ENCODE measurements at regions not wholly inside any gene's neighbourhood (a gene's known extent, or its start where the extent isn't known, plus 50 kb on each side); places are given as distances from the start of the nearest gene placed in this dataset.

GRCh38 chr6:14583826-14584225 is 466.3 kb downstream of the CD83 start (continued):
- TF ChIP-seq, protein P1, sequence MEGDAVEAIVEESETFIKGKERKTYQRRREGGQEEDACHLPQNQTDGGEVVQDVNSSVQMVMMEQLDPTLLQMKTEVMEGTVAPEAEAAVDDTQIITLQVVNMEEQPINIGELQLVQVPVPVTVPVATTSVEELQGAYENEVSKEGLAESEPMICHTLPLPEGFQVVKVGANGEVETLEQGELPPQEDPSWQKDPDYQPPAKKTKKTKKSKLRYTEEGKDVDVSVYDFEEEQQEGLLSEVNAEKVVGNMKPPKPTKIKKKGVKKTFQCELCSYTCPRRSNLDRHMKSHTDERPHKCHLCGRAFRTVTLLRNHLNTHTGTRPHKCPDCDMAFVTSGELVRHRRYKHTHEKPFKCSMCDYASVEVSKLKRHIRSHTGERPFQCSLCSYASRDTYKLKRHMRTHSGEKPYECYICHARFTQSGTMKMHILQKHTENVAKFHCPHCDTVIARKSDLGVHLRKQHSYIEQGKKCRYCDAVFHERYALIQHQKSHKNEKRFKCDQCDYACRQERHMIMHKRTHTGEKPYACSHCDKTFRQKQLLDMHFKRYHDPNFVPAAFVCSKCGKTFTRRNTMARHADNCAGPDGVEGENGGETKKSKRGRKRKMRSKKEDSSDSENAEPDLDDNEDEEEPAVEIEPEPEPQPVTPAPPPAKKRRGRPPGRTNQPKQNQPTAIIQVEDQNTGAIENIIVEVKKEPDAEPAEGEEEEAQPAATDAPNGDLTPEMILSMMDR (IDR thresholded peaks at IDR 0.05 in 2 of 3, conservative IDR thresholded peaks at IDR 0.05 in 1 of 3; ENCODE audit: control insufficient read depth in 2 of 3, extremely low read depth in 1 of 3, insufficient read depth in 1 of 3, low read depth in 3 of 3, low read length in 3 of 3) = no peak
- TF ChIP-seq YY1 (IDR thresholded peaks at IDR 0.05; ENCODE audit: low read depth, low read length) (no peak), PAX8 (IDR thresholded peaks at IDR 0.05) (no peak), JUND (IDR thresholded peaks at IDR 0.05; ENCODE audit: low read depth, low read length) (no peak), TCF3 (IDR thresholded peaks at IDR 0.05; ENCODE audit: borderline replicate concordance, insufficient read depth, low read depth, low read length) (no peak), FOXK2 (IDR thresholded peaks at IDR 0.05) (no peak), ZNF24 (IDR thresholded peaks at IDR 0.05) (no peak), EP300 (IDR thresholded peaks at IDR 0.05; ENCODE audit: borderline replicate concordance in 1 of 2, control insufficient read depth in 1 of 2, low read depth in 2 of 2, low read length in 2 of 2) (no peak), NKRF (conservative IDR thresholded peaks at IDR 0.05) (no peak)
- TF ChIP-seq, protein P2, sequence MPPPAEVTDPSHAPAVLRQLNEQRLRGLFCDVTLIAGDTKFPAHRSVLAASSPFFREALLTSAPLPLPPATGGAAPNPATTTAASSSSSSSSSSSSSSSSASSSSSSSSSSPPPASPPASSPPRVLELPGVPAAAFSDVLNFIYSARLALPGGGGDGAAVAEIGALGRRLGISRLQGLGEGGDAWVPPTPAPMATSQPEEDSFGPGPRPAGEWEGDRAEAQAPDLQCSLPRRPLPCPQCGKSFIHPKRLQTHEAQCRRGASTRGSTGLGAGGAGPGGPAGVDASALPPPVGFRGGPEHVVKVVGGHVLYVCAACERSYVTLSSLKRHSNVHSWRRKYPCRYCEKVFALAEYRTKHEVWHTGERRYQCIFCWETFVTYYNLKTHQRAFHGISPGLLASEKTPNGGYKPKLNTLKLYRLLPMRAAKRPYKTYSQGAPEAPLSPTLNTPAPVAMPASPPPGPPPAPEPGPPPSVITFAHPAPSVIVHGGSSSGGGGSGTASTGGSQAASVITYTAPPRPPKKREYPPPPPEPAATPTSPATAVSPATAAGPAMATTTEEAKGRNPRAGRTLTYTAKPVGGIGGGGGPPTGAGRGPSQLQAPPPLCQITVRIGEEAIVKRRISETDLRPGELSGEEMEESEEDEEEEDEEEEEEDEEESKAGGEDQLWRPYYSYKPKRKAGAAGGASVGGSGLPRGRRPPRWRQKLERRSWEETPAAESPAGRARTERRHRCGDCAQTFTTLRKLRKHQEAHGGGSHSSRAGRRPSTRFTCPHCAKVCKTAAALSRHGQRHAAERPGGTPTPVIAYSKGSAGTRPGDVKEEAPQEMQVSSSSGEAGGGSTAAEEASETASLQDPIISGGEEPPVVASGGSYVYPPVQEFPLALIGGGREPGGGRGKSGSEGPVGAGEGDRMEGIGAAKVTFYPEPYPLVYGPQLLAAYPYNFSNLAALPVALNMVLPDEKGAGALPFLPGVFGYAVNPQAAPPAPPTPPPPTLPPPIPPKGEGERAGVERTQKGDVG (CRISPR knock-in tag; IDR thresholded peaks at IDR 0.05) = no peak

Data from GM12878 (cell line).